H1 (cell line): ENCODE measurements at regions not wholly inside any gene's neighbourhood (a gene's known extent, or its start where the extent isn't known, plus 50 kb on each side); places are given as distances from the start of the nearest gene placed in this dataset.
A peak's percentile ranks its signal among the peaks of the same experiment; 100 is the strongest.

Experiments
- CTCF ChIA-PET: fragments of 300-600 bp; sonication (Branson Sonifier 250); formaldehyde crosslinking; loops from one replicate; lab custom pipeline; 2021; ENCODE audit not compliant: partially characterized antibody; lab: Charles Lee
- POLR2A ChIA-PET: fragments of 300-600 bp; sonication (Branson Sonifier 250); formaldehyde crosslinking; loops from one replicate; lab custom pipeline; 2021; ENCODE audit warnings: inconsistent platforms; ENCODE audit not compliant: partially characterized antibody; lab: Charles Lee
- DNase-seq, 2 experiments: peaks; one replicate each; pipeline versions ENCODE4 v3.0.0 to v3.0.0-alpha.2; 2010 to 2022; ENCODE audit warnings: low spot score in 2 of 2, low read depth in 1 of 2, mixed read lengths in 1 of 2
- FAIRE-seq: peaks from 2 replicates; lab custom pipeline; 2011; peaks lifted over from hg19 to GRCh38; lab: Jason Lieb, UNC
- H2AFZ ChIP-seq: 2 replicates; pipeline ENCODE4 v1.8.1; 2012; ENCODE audit warnings: low read length, inconsistent platforms
- H2AK5ac ChIP-seq: 2 replicates; pipeline ENCODE4 v1.6.1; 2013; ENCODE audit warnings: low read depth, low read length
- H2BK120ac ChIP-seq: replicated peaks from 2 replicates; pipeline ENCODE3; 2013; ENCODE audit warnings: low read depth, low read length, inconsistent platforms
- H2BK12ac ChIP-seq: 2 replicates; pipeline ENCODE4 v1.6.1; 2013; ENCODE audit warnings: low read depth, low read length
- H2BK15ac ChIP-seq: 2 replicates; pipeline ENCODE4 v1.6.1; 2013; ENCODE audit warnings: low read length
- H2BK20ac ChIP-seq: 2 replicates; pipeline ENCODE4 v1.6.1; 2013; ENCODE audit warnings: low read length
- H2BK5ac ChIP-seq: 2 replicates; pipeline ENCODE4 v1.6.1; 2013; ENCODE audit warnings: low read depth, low read length
- H3K14ac ChIP-seq: 2 replicates; pipeline ENCODE4 v1.6.1; 2013; ENCODE audit warnings: inconsistent platforms; ENCODE audit not compliant: insufficient read length
- H3K18ac ChIP-seq: 2 replicates; pipeline ENCODE4 v1.6.1; 2013; ENCODE audit warnings: low read length; ENCODE audit errors: extremely low read depth
- H3K23ac ChIP-seq: 2 replicates; pipeline ENCODE4 v1.6.1; 2013; ENCODE audit warnings: inconsistent platforms; ENCODE audit not compliant: insufficient read length
- H3K23me2 ChIP-seq: 2 replicates; pipeline ENCODE4 v1.6.1; 2013; ENCODE audit warnings: low read depth, low read length
- H3K27ac ChIP-seq: 2 replicates; pipeline ENCODE4 v1.6.1; 2011; ENCODE audit warnings: low read depth, low read length, inconsistent platforms
- H3K27me3 ChIP-seq, 4 experiments: replicated peaks in 1 of 4; 1 replicate in 1 of 4; 2 replicates in 3 of 4; pipeline versions ENCODE4 v1.6.1 to v1.8.1; 2011 to 2013; ENCODE audit warnings: low read length in 3 of 4, mild to moderate bottlenecking in 3 of 4, inconsistent platforms in 2 of 4, mixed read lengths in 2 of 4, moderate library complexity in 1 of 4; ENCODE audit not compliant: control insufficient read depth in 3 of 4, insufficient read depth in 3 of 4; ENCODE audit errors: extremely low read depth in 1 of 4
- H3K36me3 ChIP-seq, 4 experiments: 2 replicates each; pipeline versions ENCODE4 v1.6.1 to v1.8.1; 2011 to 2013; ENCODE audit warnings: mild to moderate bottlenecking in 4 of 4, low read length in 3 of 4, moderate library complexity in 2 of 4, control low read depth in 1 of 4, inconsistent platforms in 1 of 4; ENCODE audit not compliant: insufficient read depth in 4 of 4, control insufficient read depth in 2 of 4
- H3K4ac ChIP-seq: replicated peaks from 2 replicates; pipeline ENCODE3; 2013; ENCODE audit warnings: low read length, low read depth, mixed read lengths, inconsistent platforms; ENCODE audit not compliant: insufficient read length
- H3K4me1 ChIP-seq, 4 experiments: replicated peaks in 1 of 4; 1 replicate in 1 of 4; 2 replicates in 3 of 4; pipeline versions ENCODE4 v1.6.1 to v1.8.1; 2011 to 2013; ENCODE audit warnings: low read length in 3 of 4, inconsistent platforms in 2 of 4, mixed read lengths in 1 of 4; ENCODE audit not compliant: insufficient read depth in 4 of 4, control insufficient read depth in 3 of 4
- H3K4me2 ChIP-seq, 2 experiments: 2 replicates each; pipeline versions ENCODE4 v1.6.1 to v1.8.1; 2011 to 2013; ENCODE audit warnings: low read depth in 2 of 2, low read length in 2 of 2, control low read depth in 1 of 2, inconsistent platforms in 1 of 2, mild to moderate bottlenecking in 1 of 2; ENCODE audit not compliant: insufficient read depth in 1 of 2
- H3K4me3 ChIP-seq, 4 experiments: fragments of 200-600, 300-600 bp in 1 of 4; sonication (generic), shearing (Covaris generic), sonication (Bioruptor Twin) in 1 of 4; 2 replicates each; pipeline versions ENCODE4 v1.5.1 to v1.8.1; 2011 to 2016; ENCODE audit warnings: low read length in 4 of 4, low read depth in 3 of 4, control low read depth in 2 of 4, inconsistent platforms in 2 of 4, mild to moderate bottlenecking in 2 of 4, mixed read lengths in 1 of 4, moderate library complexity in 1 of 4; ENCODE audit not compliant: insufficient read depth in 2 of 4; ENCODE audit errors: extremely low read depth in 1 of 4
- H3K56ac ChIP-seq: replicated peaks from 2 replicates; pipeline ENCODE3; 2013; ENCODE audit warnings: low read depth, mild to moderate bottlenecking, mixed read lengths, low read length, inconsistent platforms; ENCODE audit not compliant: insufficient read length
- H3K79me1 ChIP-seq: 2 replicates; pipeline ENCODE4 v1.6.1; 2013; ENCODE audit warnings: low read depth, low read length, control low read depth
- H3K79me2 ChIP-seq, 2 experiments: 2 replicates each; pipeline versions ENCODE4 v1.6.1 to v1.8.1; 2012 to 2013; ENCODE audit warnings: low read length in 2 of 2, mild to moderate bottlenecking in 2 of 2, inconsistent platforms in 1 of 2; ENCODE audit not compliant: insufficient read depth in 2 of 2, control insufficient read depth in 1 of 2
- H3K9ac ChIP-seq, 4 experiments: replicated peaks in 1 of 4; 1 replicate in 1 of 4; 2 replicates in 3 of 4; pipeline versions ENCODE4 v1.6.1 to v1.8.1; 2011 to 2013; ENCODE audit warnings: low read depth in 3 of 4, low read length in 3 of 4, control low read depth in 2 of 4, mild to moderate bottlenecking in 2 of 4, moderate library complexity in 2 of 4, inconsistent platforms in 1 of 4; ENCODE audit errors: extremely low read depth in 1 of 4
- H3K9me3 ChIP-seq, 2 experiments: 2 replicates each; pipeline versions ENCODE4 v1.6.1 to v1.8.1; 2012 to 2013; ENCODE audit warnings: mild to moderate bottlenecking in 2 of 2, moderate library complexity in 2 of 2, control low read depth in 1 of 2, inconsistent platforms in 1 of 2, low read depth in 1 of 2, low read length in 1 of 2, mixed read lengths in 1 of 2; ENCODE audit not compliant: insufficient read depth in 2 of 2
- H4K20me1 ChIP-seq, 2 experiments: replicated peaks in 1 of 2; 2 replicates each; pipeline versions ENCODE3 to v1.8.1; 2011 to 2013; ENCODE audit warnings: inconsistent platforms in 2 of 2, low read length in 2 of 2, mild to moderate bottlenecking in 1 of 2; ENCODE audit not compliant: insufficient read depth in 2 of 2, control insufficient read depth in 1 of 2
- H4K5ac ChIP-seq: 2 replicates; pipeline ENCODE4 v1.6.1; 2013; ENCODE audit warnings: low read length, low read depth, mixed read lengths, inconsistent platforms; ENCODE audit not compliant: insufficient read length
- H4K8ac ChIP-seq: 2 replicates; pipeline ENCODE4 v1.8.0; 2013; ENCODE audit warnings: mild to moderate bottlenecking, moderate library complexity, low read length, inconsistent platforms; ENCODE audit not compliant: insufficient read depth; ENCODE audit errors: extremely low read depth
- H4K91ac ChIP-seq: replicated peaks from 2 replicates; pipeline ENCODE3; 2013; ENCODE audit warnings: low read length, mixed read lengths, inconsistent platforms; ENCODE audit not compliant: insufficient read length
- TCF12 ChIP-seq: IDR thresholded peaks from 2 replicates; pipeline ENCODE4 v1.6.1; 2011; ENCODE audit warnings: low read depth, mild to moderate bottlenecking, low read length
- TEAD4 ChIP-seq: IDR thresholded peaks from 2 replicates; pipeline ENCODE4 v1.6.1; 2012; ENCODE audit warnings: low read depth, low read length, inconsistent platforms, mixed read lengths
- WGBS, 2 experiments: shearing (Covaris generic) in 1 of 2; methylation state at CpG; one replicate each; pipeline versions ENCODE4 v1.1.6 to v1.1.7; 2013 to 2015; ENCODE audit warnings: low lambda C conversion rate in 2 of 2, mixed read lengths in 2 of 2, inconsistent platforms in 1 of 2, low coverage in 1 of 2, missing lambda C conversion rate in 1 of 2; ENCODE audit not compliant: insufficient replicate concordance in 2 of 2, insufficient coverage in 1 of 2, insufficient read length in 1 of 2; ENCODE audit errors: extremely low coverage in 1 of 2, missing lambda C conversion rate in 1 of 2; 5-methylcytosine and 5-hydroxymethylcytosine counted together

DNA sequence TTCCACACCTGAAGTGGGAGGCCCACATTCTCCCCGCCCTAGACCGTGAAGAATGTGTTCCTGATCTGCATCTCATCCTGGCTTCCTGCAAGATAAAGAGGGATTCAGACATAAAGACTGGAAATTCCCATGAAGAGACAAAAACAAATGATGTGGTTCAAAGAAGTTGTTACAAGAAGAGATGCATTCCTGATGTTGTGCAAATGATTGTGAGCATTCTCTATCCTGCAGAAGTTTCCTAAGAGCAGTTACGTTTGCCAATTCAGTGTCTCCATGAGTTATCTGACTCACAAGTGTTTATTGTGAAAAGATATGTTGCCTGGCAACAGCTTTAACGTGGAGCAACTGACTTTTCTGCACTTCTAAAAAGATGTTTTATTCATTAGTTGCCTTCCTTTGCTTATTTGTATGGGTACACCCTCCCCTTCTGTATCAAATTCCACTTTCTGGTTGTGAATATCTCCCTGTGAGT lies 107.8 kb downstream of the ZIC4 start:
- H3K9ac ChIP-seq = no peak overlapping the region
- H3K36me3 ChIP-seq = no peaks in the 10 kb centered on the region
- H2BK12ac ChIP-seq = no peak overlapping the region
- H4K91ac ChIP-seq = no peak overlapping the region
- no peaks in the 10 kb centered on the region for H3K79me1 ChIP-seq
- H2BK15ac ChIP-seq = no peak overlapping the region
- no peak overlapping the region for H3K27ac ChIP-seq
- H2AFZ ChIP-seq = no peak overlapping the region
- FAIRE-seq = no peak
- CTCF ChIA-PET = interaction anchor here (1.4 kb wide), 1 partner anchor 19 kb away, joined by 4 read pairs; no protein-coding TSS in a partner anchor
- no peaks in the 10 kb centered on the region for H3K9me3 ChIP-seq
- no peak overlapping the region for H3K4me2 ChIP-seq
- no peak for DNase-seq
- no peak overlapping the region for H3K4me3 ChIP-seq
- H3K4me1 ChIP-seq = peaks cover 0 to 6% (median 2%) of the 10 kb centered on the region in 4 experiments; a peak in 2 of 7 replicates
- no peak overlapping the region for H3K18ac ChIP-seq
- no peak overlapping the region for H4K5ac ChIP-seq
- H2BK20ac ChIP-seq = no peak overlapping the region
- H3K23ac ChIP-seq = no peak overlapping the region
- no peaks in the 10 kb centered on the region for H3K27me3 ChIP-seq
- POLR2A ChIA-PET = no interaction called here
- no peak overlapping the region for H3K56ac ChIP-seq
- no peak overlapping the region for H2AK5ac ChIP-seq
- H3K14ac ChIP-seq = no peak overlapping the region
- no peak overlapping the region for H4K8ac ChIP-seq
- no peak overlapping the region for H2BK5ac ChIP-seq
- H4K20me1 ChIP-seq = no peaks in the 10 kb centered on the region
- H3K23me2 ChIP-seq = no peaks in the 10 kb centered on the region
- no peak overlapping the region for H2BK120ac ChIP-seq
- H3K4ac ChIP-seq = no peak overlapping the region
- H3K79me2 ChIP-seq = no peaks in the 10 kb centered on the region
- WGBS, 2 experiments = 66% methylated on average over 4 of the region's 4 CpGs; no CpG with 5 or more reads in 1 of the 2 experiments
- TF ChIP-seq TEAD4 (peak; percentile 41; the same call in 1 of the 2 replicates), TCF12 (no peak)
